ENCODE measurements at regions not wholly inside any gene's neighbourhood (a gene's known extent, or its start where the extent isn't known, plus 50 kb on each side); places are given as distances from the start of the nearest gene placed in this dataset.
"Not testable (repeated sequence)": the region's sequence is repeated elsewhere in the genome, so short reads cannot be mapped to it uniquely, and the experiment has no call there.

- DNase-seq (ENCODE audit: low spot score), result no peak
Measured at GRCh38 chr1:198411240-198411639, 129.2 kb downstream of the ATP6V1G3 start.

- DNase-seq (ENCODE audit: low spot score), result no peak
Measured at GRCh38 chr1:198408716-198409115, 131.8 kb downstream of the ATP6V1G3 start.

- not testable (repeated sequence) for DNase-seq (ENCODE audit: low spot score)
Measured at GRCh38 chr1:198404632-198405031, 135.8 kb downstream of the ATP6V1G3 start.

- DNase-seq (ENCODE audit: low spot score), result no peak
Measured at GRCh38 chr1:198400063-198400462, 140.4 kb downstream of the ATP6V1G3 start.

GRCh38 chr1:198399452-198399851 is 141.0 kb downstream of the ATP6V1G3 start:
- no peak for DNase-seq (ENCODE audit: low spot score)

- DNase-seq (ENCODE audit: low spot score), result no peak
Measured at GRCh38 chr1:198397208-198397808, 143.2 kb downstream of the ATP6V1G3 start.

- no peak for DNase-seq (ENCODE audit: low spot score)
Measured at GRCh38 chr1:198391393-198392020, 149.0 kb downstream of the ATP6V1G3 start.

GRCh38 chr1:198387587-198387986 is 152.9 kb downstream of the ATP6V1G3 start:
- no peak for DNase-seq (ENCODE audit: low spot score)

GRCh38 chr1:198380275-198380674 is 160.2 kb downstream of the ATP6V1G3 start:
- DNase-seq (ENCODE audit: low spot score), result no peak

GRCh38 chr1:198377702-198378101 is 162.8 kb downstream of the ATP6V1G3 start:
- no peak for DNase-seq (ENCODE audit: low spot score)

- no peak for DNase-seq (ENCODE audit: low spot score)
Measured at GRCh38 chr1:198374288-198374687, 166.2 kb downstream of the ATP6V1G3 start.

- no peak for DNase-seq (ENCODE audit: low spot score)
Measured at GRCh38 chr1:198373376-198373775, 167.1 kb downstream of the ATP6V1G3 start.
